HG03354 (cell line): ENCODE measurements at regions not wholly inside any gene's neighbourhood (a gene's known extent, or its start where the extent isn't known, plus 50 kb on each side); places are given as distances from the start of the nearest gene placed in this dataset.

Experiments used
- ATAC-seq: cut with Tn5 transposase; IDR thresholded peaks from one replicate; pipeline ENCODE4 v1.9.1; 2021; ENCODE audit warnings: mild to moderate bottlenecking; ENCODE audit not compliant: unreplicated experiment, poor library complexity, severe bottlenecking

GRCh38 chr3:5302661-5303060 lies 115.2 kb downstream of the EDEM1 start:
- no peak for ATAC-seq

DNA sequence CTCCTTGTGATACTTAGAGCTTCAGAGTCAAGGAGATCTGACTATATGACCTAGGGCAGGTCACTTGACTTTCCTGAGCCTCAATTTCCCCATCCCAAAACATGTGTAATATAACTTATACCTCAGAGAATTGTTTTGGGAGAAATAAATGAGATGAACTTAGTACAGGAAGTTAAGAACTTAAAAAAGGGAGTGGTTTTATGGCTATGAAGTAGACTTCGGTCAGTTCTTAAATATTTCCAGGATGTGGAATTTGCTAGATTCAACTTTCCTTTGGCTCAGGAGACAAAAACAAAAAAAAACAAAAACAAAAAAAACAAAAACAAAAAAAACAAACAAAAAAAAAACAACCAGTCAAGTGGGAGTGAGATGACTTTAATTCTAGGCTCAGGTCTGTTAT lies 116.7 kb downstream of the EDEM1 start:
- ATAC-seq, result no peak

DNA sequence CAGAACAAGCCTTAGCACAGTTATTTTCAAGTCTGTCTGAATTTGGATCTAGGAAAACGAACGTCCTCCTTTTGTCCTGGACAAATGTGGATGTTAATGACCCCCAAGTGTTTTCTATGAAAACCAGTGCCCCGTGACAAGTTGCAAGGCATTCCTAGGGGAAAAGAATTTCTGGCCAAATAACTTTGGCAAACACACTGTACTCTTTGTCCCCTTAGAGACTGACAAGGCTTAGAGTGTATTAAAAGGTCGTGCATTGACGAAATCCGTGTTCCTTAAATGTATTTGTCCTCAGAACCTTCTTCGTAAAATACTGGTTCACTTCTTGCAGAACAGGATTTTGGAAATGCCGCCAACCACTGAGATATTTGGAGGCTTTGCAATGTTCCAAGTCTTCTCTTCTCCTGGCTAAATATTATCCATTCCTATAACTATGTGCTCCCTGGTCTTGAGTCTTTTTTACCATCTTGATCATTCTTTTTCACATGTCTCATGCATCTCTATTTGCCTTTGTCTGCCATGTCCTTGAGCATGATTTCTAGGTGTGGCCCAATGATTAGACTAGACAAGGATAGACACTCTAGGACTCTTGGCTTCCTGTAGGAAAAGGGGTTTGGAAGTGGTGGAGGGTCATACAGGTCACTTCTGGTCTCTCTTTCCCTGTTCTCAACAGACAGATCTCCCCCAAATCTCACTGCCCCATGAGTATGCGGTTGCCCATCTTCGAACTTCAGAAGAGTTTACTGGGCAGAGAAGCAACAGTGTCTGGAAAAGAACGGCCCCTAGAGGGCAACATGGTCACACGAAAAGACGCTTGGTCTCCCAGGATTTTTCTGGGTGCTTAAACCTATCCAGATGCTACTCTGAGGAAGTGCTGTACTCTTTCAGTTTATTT lies 117.5 kb downstream of the EDEM1 start:
- peak; percentile 89 for ATAC-seq

GRCh38 chr3:5305684-5305989 lies 118.1 kb downstream of the EDEM1 start:
- peak; percentile 24 for ATAC-seq

DNA sequence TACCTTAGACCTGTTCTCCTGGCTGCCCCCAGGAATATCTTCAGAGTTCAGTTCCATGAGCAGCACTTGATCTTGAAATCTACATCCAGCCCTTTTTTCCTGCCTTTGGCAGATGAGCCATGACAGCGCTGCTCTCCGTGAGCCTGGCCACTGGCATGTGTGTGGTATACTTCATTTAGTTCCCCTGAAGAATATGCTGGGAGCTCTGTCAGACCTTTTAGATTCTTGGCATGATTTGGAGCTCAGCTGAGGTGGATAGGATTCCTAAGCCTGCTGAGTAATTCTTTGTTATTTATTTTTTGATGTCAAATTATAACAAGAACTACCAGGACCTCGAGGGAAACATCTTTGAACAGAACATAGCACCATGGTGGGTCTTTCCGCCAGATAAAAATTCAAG lies 121.7 kb downstream of the EDEM1 start:
- no peak for ATAC-seq

GRCh38 chr3:5309602-5310001 lies 122.1 kb downstream of the EDEM1 start:
- no peak for ATAC-seq

- no peak for ATAC-seq
These were observed 123.0 kb downstream of the EDEM1 start for GRCh38 chr3:5310509-5310908.

DNA sequence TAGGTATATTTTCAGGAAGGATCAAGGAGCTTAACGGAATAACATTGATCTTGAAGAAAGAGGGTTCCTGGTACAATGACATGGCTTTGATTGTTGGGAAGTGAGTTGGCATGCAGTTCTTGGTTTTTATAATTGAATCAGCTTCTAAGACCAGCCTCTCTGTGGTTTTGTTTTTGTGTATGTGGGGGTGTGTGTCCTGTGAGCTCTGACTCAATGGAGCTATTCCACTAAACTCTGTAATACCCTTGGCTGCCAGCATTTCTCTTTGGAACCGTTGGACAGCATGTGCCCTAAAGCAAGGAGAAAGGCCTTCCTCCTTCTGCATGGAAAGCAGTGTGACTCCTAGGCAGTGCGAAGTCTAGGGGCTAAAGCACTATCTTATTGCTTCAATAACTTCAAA lies 124.8 kb downstream of the EDEM1 start:
- no peak for ATAC-seq

DNA sequence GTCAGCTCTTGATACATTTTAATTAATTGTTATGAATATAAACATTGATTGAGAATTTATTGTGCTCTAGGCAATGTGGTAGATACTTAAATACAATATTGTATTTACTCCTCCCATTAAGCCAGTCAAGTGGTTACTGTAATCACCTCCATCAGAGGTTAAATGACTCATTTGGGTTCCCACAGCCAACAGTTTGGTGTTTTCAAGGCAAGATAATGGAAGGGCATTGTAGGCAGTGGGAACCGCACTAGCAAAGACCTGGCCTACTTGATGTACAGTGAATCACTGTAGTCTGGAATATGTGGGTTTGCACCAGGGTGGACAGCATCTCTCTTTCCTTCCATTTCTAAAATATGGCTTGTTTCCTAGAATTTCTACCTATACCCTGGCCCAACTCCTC lies 127.4 kb downstream of the EDEM1 start:
- no peak for ATAC-seq

- no peak for ATAC-seq
These were observed 130.1 kb downstream of the EDEM1 start for GRCh38 chr3:5317557-5317956.

DNA sequence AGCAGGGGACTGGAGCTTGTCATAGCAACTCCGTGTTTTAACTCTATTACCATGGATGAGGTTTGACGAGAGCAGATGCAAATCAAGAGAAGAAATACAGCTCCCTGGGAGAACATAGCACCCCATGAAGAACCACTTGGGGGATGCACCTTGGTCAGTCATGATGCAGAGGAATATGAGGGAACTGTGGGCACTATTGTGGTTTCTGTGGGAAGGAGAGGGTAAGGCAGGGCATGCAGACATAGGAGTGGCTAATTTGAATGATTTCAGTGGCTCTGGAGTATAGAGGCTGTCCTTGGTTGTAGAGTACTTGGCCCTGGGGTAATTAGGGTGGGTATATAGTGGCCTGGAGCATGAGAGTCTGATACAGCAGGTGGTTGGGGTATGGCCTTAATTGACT lies 131.9 kb downstream of the EDEM1 start:
- ATAC-seq, result no peak

- ATAC-seq, result no peak
These were observed 134.3 kb downstream of the EDEM1 start for GRCh38 chr3:5321666-5322340.

DNA sequence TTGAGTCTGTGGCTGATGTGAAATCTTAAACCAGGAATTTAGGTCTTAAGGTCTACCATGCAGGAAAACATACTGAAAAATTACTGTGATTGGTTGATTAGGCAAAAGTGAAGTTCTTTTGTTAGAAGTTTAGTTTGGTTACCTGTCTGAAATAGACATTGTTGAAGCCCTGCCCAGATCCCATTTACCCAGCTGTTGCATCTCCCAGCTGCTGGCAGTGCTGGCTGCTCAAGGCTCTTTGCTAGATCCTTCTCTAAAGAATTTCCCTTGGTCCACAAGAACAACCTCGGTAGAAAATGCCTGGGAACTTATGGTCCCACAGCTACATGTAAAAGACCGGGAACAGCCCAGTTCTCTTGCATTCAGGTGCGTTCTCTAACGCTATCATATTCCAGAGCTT lies 137.3 kb downstream of the EDEM1 start:
- ATAC-seq, result no peak

- ATAC-seq, result no peak
These were observed 142.8 kb downstream of the EDEM1 start for GRCh38 chr3:5330152-5330810.

- ATAC-seq, result no peak
These were observed 144.2 kb downstream of the EDEM1 start for GRCh38 chr3:5331567-5332269.

- ATAC-seq, result peak; percentile 71
These were observed 144.9 kb downstream of the EDEM1 start for GRCh38 chr3:5332270-5332956.

- ATAC-seq, result no peak
These were observed 152.5 kb downstream of the EDEM1 start for GRCh38 chr3:5339967-5340535.

- ATAC-seq, result no peak
These were observed 154.1 kb downstream of the EDEM1 start for GRCh38 chr3:5341610-5342009.

DNA sequence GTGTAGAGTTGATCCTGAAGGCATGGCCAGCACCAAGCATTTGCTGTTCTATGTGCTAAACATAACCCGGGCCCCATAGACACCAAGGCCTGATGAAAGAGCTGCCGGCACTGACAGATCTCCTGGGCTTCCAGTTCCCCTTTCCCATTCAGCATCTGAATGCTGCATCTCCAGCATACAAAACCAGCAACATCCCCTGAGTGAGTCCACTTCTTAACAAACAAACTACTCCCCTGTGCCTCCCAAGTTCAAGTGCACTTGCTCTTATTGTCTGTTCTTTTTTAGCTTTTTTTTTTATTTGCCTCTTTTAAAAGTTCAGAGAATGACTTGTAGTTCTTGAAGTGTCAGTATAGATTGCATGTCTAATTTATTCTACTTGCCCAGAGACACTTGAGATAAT lies 156.0 kb downstream of the EDEM1 start:
- no peak for ATAC-seq
